Pancreas (tissue), 10 donors: ENCODE measurements at regions not wholly inside any gene's neighbourhood (a gene's known extent, or its start where the extent isn't known, plus 50 kb on each side); places are given as distances from the start of the nearest gene placed in this dataset.
A peak's percentile ranks its signal among the peaks of the same experiment; 100 is the strongest.

Experiments used
- ATAC-seq, 4 donors: fragments of 200-7000 bp; cut with Tn5 transposase; one replicate each; pipeline versions ENCODE4 v1.8.0 to v1.9.1; 2020; ENCODE audit warnings: mild to moderate bottlenecking in 4 of 4, moderate library complexity in 4 of 4
- DNase-seq, 6 donors: peaks; one replicate each; pipeline ENCODE4 v3.0.0-alpha.2; 2020
- FAIRE-seq: peaks from 2 replicates; lab custom pipeline; 2012; peaks lifted over from hg19 to GRCh38; lab: Jason Lieb, UNC
- H3K27ac ChIP-seq, 4 donors: fragments of 200-600 bp; sonication (generic); 1 replicate in 3 of 4; 2 replicates in 1 of 4; pipeline versions ENCODE4 v1.5.0 to v1.8.0; 2020
- H3K27me3 ChIP-seq, 4 donors: fragments of 200-600 bp; one replicate each; pipeline ENCODE4 v1.8.0; 2021
- H3K36me3 ChIP-seq, 3 donors: fragments of 200-600 bp; sonication (generic) in 1 of 3; one replicate each; pipeline versions ENCODE4 v1.5.0 to v1.8.0; 2020 to 2021
- H3K4me1 ChIP-seq, 3 donors: fragments of 200-600 bp; one replicate each; pipeline ENCODE4 v1.8.0; 2021
- H3K4me3 ChIP-seq, 4 donors: fragments of 200-600 bp; sonication (generic) in 2 of 4; one replicate each; pipeline versions ENCODE4 v1.5.0 to v1.8.0; 2020 to 2021
- H3K9me3 ChIP-seq, 4 donors: fragments of 200-600 bp; one replicate each; pipeline ENCODE4 v1.8.0; 2021
- WGBS, 2 donors: extraction: QIAGEN DNeasy Blood & Tissue Kit; methylation state at CpG; one replicate each; pipeline ENCODE4 v1.1.7; 2013; 5-methylcytosine and 5-hydroxymethylcytosine counted together
- intact Hi-C, 3 donors: fragments of 100-400 bp; cut with DNase I; formaldehyde crosslinking; loops; one replicate each; pipeline versions ENCODE4 v1.11.1 to v1.14.2; 2022
- TF ChIP-seq, protein P1 (sequence below), 4 donors: fragments of 200-600 bp; sonication (generic) in 3 of 4; IDR thresholded peaks; one replicate each; pipeline versions ENCODE4 v1.5.0 to v1.8.0; 2021; ENCODE audit warnings: antibody characterized with exemption in 4 of 4
- donor health status: healthy with polysubstance abuse.
- donor health status: DM: no; HTN: no; CAD: no; lungs with moderate emphysema.
- donor health status: DM: no; HTN: no; CAD: no.
- donor health status: control.
- donor health status: control.
- donor health status: Bipolar disorder and iron deficiency.
- donor health status: DM: yes; HTN: yes; CAD: no.
- donor health status: DM: no; HTN: no; CAD: no.
- donor health status: DM: no; HTN: no; CAD: no.
- donor health status: DM: yes; HTN: yes; CAD: no.

DNA sequence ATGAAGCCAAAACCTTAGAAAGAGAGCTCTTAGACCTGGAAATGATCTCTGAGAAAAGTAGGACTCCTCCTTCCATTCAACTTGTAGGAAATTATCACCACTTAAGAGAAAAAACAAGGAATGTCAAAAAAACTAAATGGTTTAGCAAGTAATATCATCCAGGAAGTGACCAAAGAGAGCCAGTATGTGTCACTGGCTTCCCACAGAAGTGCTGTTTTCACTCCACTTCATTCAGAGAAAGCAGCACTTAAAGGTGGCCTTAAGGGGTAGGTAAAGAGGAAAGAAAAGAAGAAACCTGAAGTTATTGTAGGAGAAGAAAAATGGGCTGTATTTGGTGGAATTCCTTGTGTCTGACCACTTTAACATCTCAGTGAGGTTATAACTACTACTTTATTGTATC lies 414.4 kb upstream of the ETAA1 start:
- H3K4me3 ChIP-seq: no peak overlapping the region

DNA sequence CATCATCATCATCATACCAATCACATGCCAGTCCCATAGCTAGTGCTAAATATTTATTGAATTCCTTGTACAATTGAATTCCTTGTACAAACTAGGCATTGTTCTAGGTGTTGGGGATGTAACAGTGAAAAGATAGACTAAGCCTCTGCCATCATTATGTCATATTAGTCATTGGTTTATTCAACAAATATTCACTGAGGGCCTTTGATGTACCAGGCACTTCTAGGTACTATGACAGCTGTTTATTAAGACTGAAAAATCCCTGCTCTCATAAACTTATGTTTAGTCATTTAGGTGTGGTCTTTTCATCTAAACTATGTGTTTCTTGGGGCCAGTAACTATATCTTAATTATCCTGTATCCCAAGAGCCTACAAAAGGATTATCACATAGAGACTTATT lies 412.3 kb upstream of the ETAA1 start:
- no peaks in the 10 kb centered on the region for H3K27me3 ChIP-seq
- intact Hi-C loops: no loop called here
- ATAC-seq: no peak
- DNase-seq: no peak
- peak; percentile 29 for FAIRE-seq
- no peak overlapping the region for H3K4me3 ChIP-seq
- H3K4me1 ChIP-seq: peaks cover 7 to 30% (median 15%) of the 10 kb centered on the region in 3 donors
- TF ChIP-seq, protein P1, sequence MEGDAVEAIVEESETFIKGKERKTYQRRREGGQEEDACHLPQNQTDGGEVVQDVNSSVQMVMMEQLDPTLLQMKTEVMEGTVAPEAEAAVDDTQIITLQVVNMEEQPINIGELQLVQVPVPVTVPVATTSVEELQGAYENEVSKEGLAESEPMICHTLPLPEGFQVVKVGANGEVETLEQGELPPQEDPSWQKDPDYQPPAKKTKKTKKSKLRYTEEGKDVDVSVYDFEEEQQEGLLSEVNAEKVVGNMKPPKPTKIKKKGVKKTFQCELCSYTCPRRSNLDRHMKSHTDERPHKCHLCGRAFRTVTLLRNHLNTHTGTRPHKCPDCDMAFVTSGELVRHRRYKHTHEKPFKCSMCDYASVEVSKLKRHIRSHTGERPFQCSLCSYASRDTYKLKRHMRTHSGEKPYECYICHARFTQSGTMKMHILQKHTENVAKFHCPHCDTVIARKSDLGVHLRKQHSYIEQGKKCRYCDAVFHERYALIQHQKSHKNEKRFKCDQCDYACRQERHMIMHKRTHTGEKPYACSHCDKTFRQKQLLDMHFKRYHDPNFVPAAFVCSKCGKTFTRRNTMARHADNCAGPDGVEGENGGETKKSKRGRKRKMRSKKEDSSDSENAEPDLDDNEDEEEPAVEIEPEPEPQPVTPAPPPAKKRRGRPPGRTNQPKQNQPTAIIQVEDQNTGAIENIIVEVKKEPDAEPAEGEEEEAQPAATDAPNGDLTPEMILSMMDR (IDR thresholded peaks at IDR 0.05): no peak
- no peaks in the 10 kb centered on the region for H3K36me3 ChIP-seq
- no peak overlapping the region for H3K27ac ChIP-seq
- no peaks in the 10 kb centered on the region for H3K9me3 ChIP-seq

More for the DNA sequence above, 414.4 kb upstream of the ETAA1 start:
- H3K9me3 ChIP-seq: no peaks in the 10 kb centered on the region
- peak overlapping the region in 1 of 4 donors; percentile 6 for H3K27ac ChIP-seq
- ATAC-seq (peak; percentile 63 to 84 (median 82)), FAIRE-seq (no peak), DNase-seq (no peak)
- H3K4me1 ChIP-seq: peaks cover 7 to 30% (median 15%) of the 10 kb centered on the region in 3 donors
- no peaks in the 10 kb centered on the region for H3K36me3 ChIP-seq
- H3K27me3 ChIP-seq: no peaks in the 10 kb centered on the region
- intact Hi-C loops: no loop called here
- TF ChIP-seq, protein P1 (IDR thresholded peaks at IDR 0.05): no peak

DNA sequence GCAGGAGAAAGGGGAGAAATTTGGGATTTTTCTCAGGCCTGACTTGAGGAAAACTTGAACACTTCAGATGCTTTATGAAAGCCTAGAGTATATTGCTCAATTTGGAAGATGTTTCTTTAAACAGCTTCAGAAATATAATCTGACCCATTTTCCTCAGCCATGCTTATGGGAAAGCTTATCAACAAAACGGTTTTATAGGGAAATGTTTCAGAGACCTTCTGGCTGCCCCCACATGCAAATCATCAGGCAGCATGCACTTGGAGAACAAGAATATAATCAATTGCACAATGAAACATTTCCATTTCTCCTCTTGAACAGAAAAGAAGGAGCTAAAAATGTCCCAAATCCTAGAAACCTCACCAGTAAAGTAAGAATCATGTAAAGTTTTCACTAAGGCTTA lies 411.2 kb upstream of the ETAA1 start:
- ATAC-seq (no peak), DNase-seq (no peak), FAIRE-seq (no peak)
- WGBS, 2 donors: 40 to 41% methylated on average over 1 of the region's 1 CpG
- H3K27ac ChIP-seq: no peak overlapping the region
- intact Hi-C loops: no loop called here
- no peaks in the 10 kb centered on the region for H3K9me3 ChIP-seq
- H3K27me3 ChIP-seq: no peaks in the 10 kb centered on the region
- TF ChIP-seq, protein P1 (IDR thresholded peaks at IDR 0.05): no peak
- H3K36me3 ChIP-seq: no peaks in the 10 kb centered on the region
- peaks cover 7 to 23% (median 14%) of the 10 kb centered on the region in 3 donors for H3K4me1 ChIP-seq
- H3K4me3 ChIP-seq: no peak overlapping the region

DNA sequence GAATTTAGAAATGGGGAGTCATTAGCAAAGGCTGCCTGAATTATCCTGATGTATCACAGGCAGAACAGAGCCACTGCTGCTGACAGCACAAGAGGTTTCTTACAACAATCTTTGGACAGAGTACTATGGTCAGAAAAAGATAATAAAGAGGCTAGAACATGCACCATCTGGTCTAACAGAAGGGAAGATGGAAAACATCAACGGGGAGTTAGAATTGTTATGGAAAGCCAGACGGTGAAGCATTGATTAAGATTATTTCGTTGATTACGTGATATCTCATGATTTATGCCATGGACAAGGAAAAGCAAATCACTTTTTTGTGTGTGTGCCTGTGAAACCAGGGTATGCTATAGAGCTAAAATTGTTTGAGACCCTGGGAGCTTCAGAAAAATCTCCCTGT lies 409.4 kb upstream of the ETAA1 start:
- FAIRE-seq: no peak
- intact Hi-C loops: no loop called here
- WGBS, 2 donors: 88 to 90% methylated on average over 4 of the region's 4 CpGs

DNA sequence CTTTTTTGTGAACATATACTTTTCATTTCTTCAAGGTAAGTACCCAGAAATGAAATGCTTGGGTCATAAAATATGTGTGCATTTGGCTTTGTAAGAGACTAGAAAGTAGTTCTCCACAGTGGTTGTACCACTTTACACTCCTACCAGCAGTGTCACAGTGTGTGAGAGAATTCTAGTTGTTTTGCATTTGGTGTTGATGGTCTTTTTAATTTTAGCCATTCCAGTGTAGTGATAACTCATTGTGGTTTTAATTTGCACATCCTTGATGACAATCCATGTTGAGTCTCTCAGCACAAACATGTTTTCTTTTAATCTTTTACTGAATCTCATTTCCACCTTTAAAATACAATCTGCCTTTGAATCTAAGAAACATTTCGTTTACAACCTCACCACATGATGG lies 402.5 kb upstream of the ETAA1 start:
- WGBS, 2 donors: 49 to 60% methylated on average over 1 of the region's 1 CpG

More for the DNA sequence above, 409.4 kb upstream of the ETAA1 start:
- no peak overlapping the region for H3K27ac ChIP-seq
- peaks cover 0 to 9% (median 5%) of the 10 kb centered on the region in 3 donors for H3K4me1 ChIP-seq
- DNase-seq: no peak
- no peaks in the 10 kb centered on the region for H3K9me3 ChIP-seq
- TF ChIP-seq, protein P1 (IDR thresholded peaks at IDR 0.05): no peak
- H3K27me3 ChIP-seq: no peaks in the 10 kb centered on the region
- no peak for ATAC-seq
- no peaks in the 10 kb centered on the region for H3K36me3 ChIP-seq
- no peak overlapping the region for H3K4me3 ChIP-seq

More for the DNA sequence above, 402.5 kb upstream of the ETAA1 start:
- H3K4me1 ChIP-seq: no peaks in the 10 kb centered on the region
- no peaks in the 10 kb centered on the region for H3K36me3 ChIP-seq
- no peak overlapping the region for H3K27ac ChIP-seq
- ATAC-seq (no peak), FAIRE-seq (no peak), DNase-seq (no peak)
- no peaks in the 10 kb centered on the region for H3K27me3 ChIP-seq
- no peak overlapping the region for H3K4me3 ChIP-seq
- TF ChIP-seq, protein P1 (IDR thresholded peaks at IDR 0.05): no peak
- no peaks in the 10 kb centered on the region for H3K9me3 ChIP-seq
- intact Hi-C loops: no loop called here
